ENCODE measurements at regions not wholly inside any gene's neighbourhood (a gene's known extent, or its start where the extent isn't known, plus 50 kb on each side); places are given as distances from the start of the nearest gene placed in this dataset.

GRCh38 chr4:32569861-32570260, 1849.7 kb downstream of the PCDH7 start:
- Mint-ChIP-seq H3K4me3 (no peak overlapping the region), H3K27ac (no peak overlapping the region), H3K27me3 (ENCODE audit: low read depth in 2 of 2) (no peaks in the 10 kb centered on the region), H3K9me3 (peaks cover 6 to 14% of the 10 kb centered on the region in 2 donors), H3K4me1 (peaks cover 0 to 6% of the 10 kb centered on the region in 2 donors), H3K36me3 (no peaks in the 10 kb centered on the region)
- H3K27me3 ChIP-seq (ENCODE audit: control insufficient read depth, insufficient read depth, low read length) = no peaks in the 10 kb centered on the region
- H3K4me1 ChIP-seq (ENCODE audit: control insufficient read depth, insufficient read depth, low read length) = no peaks in the 10 kb centered on the region
- H3K9me3 ChIP-seq (ENCODE audit: control insufficient read depth, insufficient read depth, low read length) = no peaks in the 10 kb centered on the region
- no peak overlapping the region for H3K27ac ChIP-seq (ENCODE audit: low read length)
- no peak overlapping the region for H3K4me3 ChIP-seq (ENCODE audit: low read length)
- no peaks in the 10 kb centered on the region for H3K36me3 ChIP-seq (ENCODE audit: control insufficient read depth, insufficient read depth, low read length)
- ATAC-seq = peak in 2 of 3 donors; percentile 42 to 59
- peak in 1 of 2 donors; percentile 2 for DNase-seq
- TF ChIP-seq CTCF (IDR thresholded peaks at IDR 0.05) = no peak
- intact Hi-C loops (cut with micrococcal nuclease) = no loop called here

GRCh38 chr4:32572366-32572765, 1852.2 kb downstream of the PCDH7 start:
- H3K36me3 Mint-ChIP-seq = no peaks in the 10 kb centered on the region
- Histone ChIP-seq H3K4me3 (ENCODE audit: low read length) (no peak overlapping the region), H3K4me1 (ENCODE audit: control insufficient read depth, insufficient read depth, low read length) (no peaks in the 10 kb centered on the region), H3K27me3 (ENCODE audit: control insufficient read depth, insufficient read depth, low read length) (no peaks in the 10 kb centered on the region), H3K9me3 (ENCODE audit: control insufficient read depth, insufficient read depth, low read length) (no peaks in the 10 kb centered on the region), H3K36me3 (ENCODE audit: control insufficient read depth, insufficient read depth, low read length) (no peaks in the 10 kb centered on the region), H3K27ac (ENCODE audit: low read length) (no peak overlapping the region)
- H3K27ac Mint-ChIP-seq = no peak overlapping the region
- no peak overlapping the region for H3K4me3 Mint-ChIP-seq
- DNase-seq (no peak), ATAC-seq (no peak)
- intact Hi-C loops (cut with micrococcal nuclease) = no loop called here
- no peak for TF ChIP-seq CTCF (IDR thresholded peaks at IDR 0.05)
- peaks cover 3 to 6% of the 10 kb centered on the region in 2 donors for H3K9me3 Mint-ChIP-seq
- H3K27me3 Mint-ChIP-seq (ENCODE audit: low read depth in 2 of 2) = no peaks in the 10 kb centered on the region
- peaks cover 0 to 6% of the 10 kb centered on the region in 2 donors for H3K4me1 Mint-ChIP-seq

GRCh38 chr4:32574803-32575202, 1854.6 kb downstream of the PCDH7 start:
- Mint-ChIP-seq H3K27ac (no peak overlapping the region), H3K36me3 (no peaks in the 10 kb centered on the region), H3K27me3 (ENCODE audit: low read depth in 2 of 2) (no peaks in the 10 kb centered on the region), H3K4me3 (no peak overlapping the region), H3K4me1 (no peaks in the 10 kb centered on the region), H3K9me3 (peaks cover 5 to 10% of the 10 kb centered on the region in 2 donors)
- ATAC-seq (no peak), DNase-seq (no peak)
- intact Hi-C loops (cut with micrococcal nuclease) = no loop called here
- Histone ChIP-seq H3K36me3 (ENCODE audit: control insufficient read depth, insufficient read depth, low read length) (no peaks in the 10 kb centered on the region), H3K9me3 (ENCODE audit: control insufficient read depth, insufficient read depth, low read length) (no peaks in the 10 kb centered on the region), H3K27me3 (ENCODE audit: control insufficient read depth, insufficient read depth, low read length) (no peaks in the 10 kb centered on the region), H3K27ac (ENCODE audit: low read length) (no peak overlapping the region), H3K4me1 (ENCODE audit: control insufficient read depth, insufficient read depth, low read length) (no peaks in the 10 kb centered on the region), H3K4me3 (ENCODE audit: low read length) (no peak overlapping the region)
- TF ChIP-seq CTCF (IDR thresholded peaks at IDR 0.05) = no peak
- WGBS (ENCODE audit: insufficient coverage) = 83% methylated on average over 1 of the region's 1 CpG

GRCh38 chr4:32589097-32589496, 1868.9 kb downstream of the PCDH7 start:
- Mint-ChIP-seq H3K4me1 (no peaks in the 10 kb centered on the region), H3K9me3 (peaks cover 15 to 25% of the 10 kb centered on the region in 2 donors)
- intact Hi-C loops (cut with micrococcal nuclease) = no loop called here

More at GRCh38 chr4:32589097-32589496, 1868.9 kb downstream of the PCDH7 start:
- 12% methylated on average over 2 of the region's 2 CpGs for WGBS (ENCODE audit: insufficient coverage)
- H3K27ac Mint-ChIP-seq = no peak overlapping the region
- no peak overlapping the region for H3K4me3 Mint-ChIP-seq
- no peak for DNase-seq
- TF ChIP-seq CTCF (IDR thresholded peaks at IDR 0.05) = no peak
- Histone ChIP-seq H3K36me3 (ENCODE audit: control insufficient read depth, insufficient read depth, low read length) (no peaks in the 10 kb centered on the region), H3K4me1 (ENCODE audit: control insufficient read depth, insufficient read depth, low read length) (no peaks in the 10 kb centered on the region), H3K27me3 (ENCODE audit: control insufficient read depth, insufficient read depth, low read length) (no peaks in the 10 kb centered on the region), H3K27ac (ENCODE audit: low read length) (no peak overlapping the region), H3K4me3 (ENCODE audit: low read length) (no peak overlapping the region), H3K9me3 (ENCODE audit: control insufficient read depth, insufficient read depth, low read length) (no peaks in the 10 kb centered on the region)
- H3K36me3 Mint-ChIP-seq = no peaks in the 10 kb centered on the region
- H3K27me3 Mint-ChIP-seq (ENCODE audit: low read depth in 2 of 2) = no peaks in the 10 kb centered on the region
- ATAC-seq = no peak

Data from natural killer cell (primary cell).